ENCODE measurements at regions not wholly inside any gene's neighbourhood (a gene's known extent, or its start where the extent isn't known, plus 50 kb on each side); places are given as distances from the start of the nearest gene placed in this dataset.

- H3K4me3 ChIP-seq (ENCODE audit: low read depth, low read length): no peak overlapping the region
- POLR2A ChIA-PET: no interaction called here
- no peak for TF ChIP-seq YY1 (tag by site-specific recombination; IDR thresholded peaks at IDR 0.05)
- TF ChIP-seq ZNF473 (tag by site-specific recombination; IDR thresholded peaks at IDR 0.05): no peak
- no peak for TF ChIP-seq ZNF677 (tag by site-specific recombination; IDR thresholded peaks at IDR 0.05)
- TF ChIP-seq ZNF391 (tag by site-specific recombination; IDR thresholded peaks at IDR 0.05; ENCODE audit: borderline replicate concordance, low read depth): no peak
- no peak for TF ChIP-seq IKZF3 (tag by site-specific recombination; IDR thresholded peaks at IDR 0.05)
- no peak for TF ChIP-seq ZNF223 (tag by site-specific recombination; IDR thresholded peaks at IDR 0.05)
- TF ChIP-seq, protein P1, sequence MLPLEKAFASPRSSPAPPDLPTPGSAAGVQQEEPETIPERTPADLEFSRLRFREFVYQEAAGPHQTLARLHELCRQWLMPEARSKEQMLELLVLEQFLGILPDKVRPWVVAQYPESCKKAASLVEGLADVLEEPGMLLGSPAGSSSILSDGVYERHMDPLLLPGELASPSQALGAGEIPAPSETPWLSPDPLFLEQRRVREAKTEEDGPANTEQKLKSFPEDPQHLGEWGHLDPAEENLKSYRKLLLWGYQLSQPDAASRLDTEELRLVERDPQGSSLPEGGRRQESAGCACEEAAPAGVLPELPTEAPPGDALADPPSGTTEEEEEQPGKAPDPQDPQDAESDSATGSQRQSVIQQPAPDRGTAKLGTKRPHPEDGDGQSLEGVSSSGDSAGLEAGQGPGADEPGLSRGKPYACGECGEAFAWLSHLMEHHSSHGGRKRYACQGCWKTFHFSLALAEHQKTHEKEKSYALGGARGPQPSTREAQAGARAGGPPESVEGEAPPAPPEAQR (tag by site-specific recombination; IDR thresholded peaks at IDR 0.05): no peak
- TF ChIP-seq, protein P2, sequence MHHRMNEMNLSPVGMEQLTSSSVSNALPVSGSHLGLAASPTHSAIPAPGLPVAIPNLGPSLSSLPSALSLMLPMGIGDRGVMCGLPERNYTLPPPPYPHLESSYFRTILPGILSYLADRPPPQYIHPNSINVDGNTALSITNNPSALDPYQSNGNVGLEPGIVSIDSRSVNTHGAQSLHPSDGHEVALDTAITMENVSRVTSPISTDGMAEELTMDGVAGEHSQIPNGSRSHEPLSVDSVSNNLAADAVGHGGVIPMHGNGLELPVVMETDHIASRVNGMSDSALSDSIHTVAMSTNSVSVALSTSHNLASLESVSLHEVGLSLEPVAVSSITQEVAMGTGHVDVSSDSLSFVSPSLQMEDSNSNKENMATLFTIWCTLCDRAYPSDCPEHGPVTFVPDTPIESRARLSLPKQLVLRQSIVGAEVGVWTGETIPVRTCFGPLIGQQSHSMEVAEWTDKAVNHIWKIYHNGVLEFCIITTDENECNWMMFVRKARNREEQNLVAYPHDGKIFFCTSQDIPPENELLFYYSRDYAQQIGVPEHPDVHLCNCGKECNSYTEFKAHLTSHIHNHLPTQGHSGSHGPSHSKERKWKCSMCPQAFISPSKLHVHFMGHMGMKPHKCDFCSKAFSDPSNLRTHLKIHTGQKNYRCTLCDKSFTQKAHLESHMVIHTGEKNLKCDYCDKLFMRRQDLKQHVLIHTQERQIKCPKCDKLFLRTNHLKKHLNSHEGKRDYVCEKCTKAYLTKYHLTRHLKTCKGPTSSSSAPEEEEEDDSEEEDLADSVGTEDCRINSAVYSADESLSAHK (tag by site-specific recombination; IDR thresholded peaks at IDR 0.05): no peak
- no peak for TF ChIP-seq GFI1B (tag by site-specific recombination; IDR thresholded peaks at IDR 0.05)
- TF ChIP-seq ZNF660 (tag by site-specific recombination; IDR thresholded peaks at IDR 0.05): no peak
- no peak for TF ChIP-seq ZNF747 (tag by site-specific recombination; IDR thresholded peaks at IDR 0.05)
- no peak for TF ChIP-seq ZBTB44 (tag by site-specific recombination; IDR thresholded peaks at IDR 0.05)
- TF ChIP-seq ZNF837 (tag by site-specific recombination; IDR thresholded peaks at IDR 0.05): no peak
- TF ChIP-seq ZNF518A (tag by site-specific recombination; conservative IDR thresholded peaks at IDR 0.05; ENCODE audit: low read depth): no peak
- TF ChIP-seq, protein P3, sequence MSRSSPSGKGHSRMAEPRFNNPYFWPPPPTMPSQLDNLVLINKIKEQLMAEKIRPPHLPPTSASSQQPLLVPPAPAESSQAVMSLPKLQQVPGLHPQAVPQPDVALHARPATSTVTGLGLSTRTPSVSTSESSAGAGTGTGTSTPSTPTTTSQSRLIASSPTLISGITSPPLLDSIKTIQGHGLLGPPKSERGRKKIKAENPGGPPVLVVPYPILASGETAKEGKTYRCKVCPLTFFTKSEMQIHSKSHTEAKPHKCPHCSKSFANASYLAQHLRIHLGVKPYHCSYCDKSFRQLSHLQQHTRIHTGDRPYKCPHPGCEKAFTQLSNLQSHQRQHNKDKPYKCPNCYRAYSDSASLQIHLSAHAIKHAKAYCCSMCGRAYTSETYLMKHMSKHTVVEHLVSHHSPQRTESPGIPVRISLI (tag by site-specific recombination; IDR thresholded peaks at IDR 0.05): no peak
- TF ChIP-seq ZNF791 (tag by site-specific recombination; IDR thresholded peaks at IDR 0.05): no peak
Observed at GRCh38 chr12:61991661-61992060, 268.5 kb upstream of the USP15 start.

More at GRCh38 chr12:61991661-61992060, 268.5 kb upstream of the USP15 start:
- no peaks in the 10 kb centered on the region for H3K4me1 ChIP-seq (ENCODE audit: control insufficient read depth, insufficient read depth, low read length)
- CTCF ChIA-PET: interaction anchor here (0.7 to 1.1 kb wide), 2 partner anchors 15 to 791 kb away, joined by 3 to 6 read pairs; no protein-coding TSS in a partner anchor
- no peaks in the 10 kb centered on the region for H3K36me3 ChIP-seq (ENCODE audit: control insufficient read depth in 2 of 2, insufficient read depth in 1 of 2, low read length in 2 of 2)
- no peaks in the 10 kb centered on the region for H3K9me3 ChIP-seq (ENCODE audit: control insufficient read depth, insufficient read depth, low read depth, low read length)
- H3K27ac ChIP-seq (ENCODE audit: extremely low read depth, low read depth, low read length): no peak overlapping the region

Measured in HEK293 (cell line).